Effector memory CD8-positive, alpha-beta T cell (primary cell): ENCODE measurements at regions not wholly inside any gene's neighbourhood (a gene's known extent, or its start where the extent isn't known, plus 50 kb on each side); places are given as distances from the start of the nearest gene placed in this dataset.

Experiments used
- ATAC-seq: fragments of 150-1000 bp; cut with Tn5 transposase; replicated peaks from 2 replicates; pipeline ENCODE4 v1.10.0; 2021; ENCODE audit warnings: mild to moderate bottlenecking, moderate library complexity
- DNase-seq, 3 experiments: peaks; one replicate each; pipeline ENCODE4 v3.0.0; 2021
- H3K27ac Mint-ChIP-seq, 2 donors: one replicate each; pipeline ENCODE4 v1.8.0; 2022; ENCODE audit warnings: mild to moderate bottlenecking in 2 of 2, mixed read lengths in 2 of 2, moderate library complexity in 2 of 2
- H3K27me3 Mint-ChIP-seq, 2 donors: one replicate each; pipeline ENCODE4 v1.8.0; 2022; ENCODE audit warnings: mixed read lengths in 2 of 2
- H3K36me3 Mint-ChIP-seq: one replicate; pipeline ENCODE4 v1.8.0; 2022; ENCODE audit warnings: mild to moderate bottlenecking, moderate library complexity, mixed read lengths; ENCODE audit not compliant: insufficient read depth
- H3K4me1 Mint-ChIP-seq, 2 donors: one replicate each; pipeline ENCODE4 v1.8.0; 2022; ENCODE audit warnings: low read depth in 2 of 2, mixed read lengths in 2 of 2
- H3K4me3 Mint-ChIP-seq, 2 donors: one replicate each; pipeline ENCODE4 v1.8.0; 2022; ENCODE audit warnings: mild to moderate bottlenecking in 2 of 2, mixed read lengths in 2 of 2, moderate library complexity in 2 of 2
- H3K9me3 Mint-ChIP-seq, 2 donors: one replicate each; pipeline ENCODE4 v1.8.0; 2022; ENCODE audit warnings: mixed read lengths in 2 of 2

GRCh38 chr1:83764209-83764608, 234.7 kb downstream of the TTLL7 start:
- DNase-seq (no peak), ATAC-seq (no peak)
- Mint-ChIP-seq H3K27ac (no peak overlapping the region), H3K4me1 (no peaks in the 10 kb centered on the region), H3K4me3 (no peak overlapping the region), H3K27me3 (peaks cover 0 to 13% of the 10 kb centered on the region in 2 donors), H3K36me3 (no peaks in the 10 kb centered on the region), H3K9me3 (no peaks in the 10 kb centered on the region)

GRCh38 chr1:83763361-83764095, 235.4 kb downstream of the TTLL7 start:
- H3K9me3 Mint-ChIP-seq: no peaks in the 10 kb centered on the region
- H3K4me3 Mint-ChIP-seq: no peak overlapping the region
- peaks cover 0 to 13% of the 10 kb centered on the region in 2 donors for H3K27me3 Mint-ChIP-seq
- H3K27ac Mint-ChIP-seq: no peak overlapping the region
- ATAC-seq (no peak), DNase-seq (no peak)
- no peaks in the 10 kb centered on the region for H3K4me1 Mint-ChIP-seq
- no peaks in the 10 kb centered on the region for H3K36me3 Mint-ChIP-seq

GRCh38 chr1:83762416-83762815, 236.5 kb downstream of the TTLL7 start:
- Mint-ChIP-seq H3K36me3 (no peaks in the 10 kb centered on the region), H3K27ac (no peak overlapping the region), H3K27me3 (peaks cover 5 to 13% of the 10 kb centered on the region in 2 donors), H3K4me1 (no peaks in the 10 kb centered on the region), H3K4me3 (no peak overlapping the region), H3K9me3 (no peaks in the 10 kb centered on the region)
- ATAC-seq (no peak), DNase-seq (no peak)

- Mint-ChIP-seq H3K9me3 (no peaks in the 10 kb centered on the region), H3K36me3 (no peaks in the 10 kb centered on the region), H3K27ac (no peak overlapping the region), H3K4me1 (no peaks in the 10 kb centered on the region), H3K27me3 (peaks cover 9 to 13% of the 10 kb centered on the region in 2 donors), H3K4me3 (no peak overlapping the region)
- DNase-seq (no peak), ATAC-seq (no peak)
These were observed 236.9 kb downstream of the TTLL7 start for GRCh38 chr1:83762039-83762365.

DNA sequence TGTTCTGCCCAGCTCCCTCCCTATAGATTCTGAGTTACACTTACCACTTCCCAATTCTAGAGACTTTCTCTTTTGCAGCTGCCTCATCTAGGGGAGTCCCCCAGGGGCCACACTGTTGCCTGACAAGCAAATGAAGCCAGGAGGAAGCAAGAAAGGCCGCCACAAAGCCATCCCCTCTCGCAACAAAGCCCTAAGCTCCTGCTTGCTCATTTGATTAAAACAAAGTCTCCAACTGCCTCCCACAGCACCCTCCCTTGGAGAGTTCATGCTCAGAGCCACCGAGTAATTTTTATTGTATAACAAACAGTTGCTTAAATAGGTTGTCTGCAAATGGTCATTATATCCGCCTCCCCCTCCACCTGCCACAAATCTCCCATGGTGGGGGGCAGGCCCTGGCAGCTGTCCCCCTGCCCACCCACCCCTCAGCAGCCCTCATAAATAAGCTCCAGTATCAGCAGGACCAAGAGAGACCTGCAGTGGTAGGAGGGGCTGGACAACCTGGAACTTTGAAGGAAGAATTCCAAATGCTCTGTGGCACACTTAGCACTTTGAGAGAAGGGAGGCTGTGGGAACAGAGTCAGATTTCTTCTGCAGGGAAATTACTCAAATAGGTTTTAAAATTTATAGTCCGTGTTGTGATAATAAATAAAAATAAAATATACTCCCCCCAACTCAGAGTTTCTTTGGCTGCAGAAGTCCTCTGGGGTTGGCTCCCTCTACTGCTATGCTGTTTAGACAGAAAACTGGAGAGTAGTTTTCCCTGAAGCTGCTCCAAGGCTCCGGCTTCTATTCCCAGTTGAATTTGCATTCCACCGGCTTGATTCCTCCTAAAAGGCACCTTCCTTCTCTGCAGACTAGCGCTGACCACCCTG, 237.5 kb downstream of the TTLL7 start:
- Mint-ChIP-seq H3K4me3 (no peak overlapping the region), H3K36me3 (no peaks in the 10 kb centered on the region), H3K4me1 (no peaks in the 10 kb centered on the region), H3K27ac (no peak overlapping the region), H3K9me3 (no peaks in the 10 kb centered on the region), H3K27me3 (peaks cover 9 to 13% of the 10 kb centered on the region in 2 donors)
- ATAC-seq (peak; percentile 41), DNase-seq (no peak)

DNA sequence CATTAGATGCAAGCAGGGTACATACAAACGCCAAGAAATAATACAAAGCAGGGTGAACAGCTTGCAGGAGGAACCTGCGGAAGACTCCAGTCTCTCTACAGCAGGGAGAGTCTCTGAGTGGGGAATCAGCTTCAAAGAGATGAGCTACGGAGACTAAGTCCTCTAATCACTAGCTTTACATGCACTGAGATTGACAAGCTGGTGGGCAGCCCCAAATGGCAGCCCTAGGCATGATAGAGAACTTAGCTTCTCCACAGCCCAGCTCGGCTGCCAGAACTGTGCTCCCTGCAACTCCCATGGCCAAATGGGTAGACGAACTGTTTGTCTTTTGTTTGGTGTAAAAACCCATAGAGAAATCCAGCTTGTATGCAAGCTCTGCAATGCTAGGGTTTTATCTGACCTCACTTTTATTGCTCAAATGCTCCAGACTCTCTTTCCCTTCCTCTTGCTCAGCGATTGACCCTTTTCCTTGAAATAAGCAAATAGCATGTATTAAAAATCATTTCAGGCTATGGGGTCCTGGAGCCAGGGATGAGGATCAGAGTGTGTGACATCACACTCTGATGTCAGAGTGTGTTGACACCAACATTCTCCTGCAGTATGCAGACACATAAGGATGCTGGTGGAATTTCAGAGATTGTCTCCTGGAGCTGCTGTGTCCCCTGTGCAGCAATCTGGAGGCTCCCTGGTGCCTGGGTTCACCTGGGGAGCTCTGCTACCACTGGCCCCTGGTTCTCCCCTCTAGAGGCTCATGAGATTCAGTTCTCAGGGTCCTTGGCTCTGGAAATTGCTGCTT, 238.5 kb downstream of the TTLL7 start:
- Mint-ChIP-seq H3K27ac (no peak overlapping the region), H3K9me3 (no peaks in the 10 kb centered on the region), H3K4me3 (no peak overlapping the region), H3K4me1 (no peaks in the 10 kb centered on the region), H3K27me3 (peaks cover 9 to 13% of the 10 kb centered on the region in 2 donors), H3K36me3 (no peaks in the 10 kb centered on the region)
- ATAC-seq (no peak), DNase-seq (no peak)

DNA sequence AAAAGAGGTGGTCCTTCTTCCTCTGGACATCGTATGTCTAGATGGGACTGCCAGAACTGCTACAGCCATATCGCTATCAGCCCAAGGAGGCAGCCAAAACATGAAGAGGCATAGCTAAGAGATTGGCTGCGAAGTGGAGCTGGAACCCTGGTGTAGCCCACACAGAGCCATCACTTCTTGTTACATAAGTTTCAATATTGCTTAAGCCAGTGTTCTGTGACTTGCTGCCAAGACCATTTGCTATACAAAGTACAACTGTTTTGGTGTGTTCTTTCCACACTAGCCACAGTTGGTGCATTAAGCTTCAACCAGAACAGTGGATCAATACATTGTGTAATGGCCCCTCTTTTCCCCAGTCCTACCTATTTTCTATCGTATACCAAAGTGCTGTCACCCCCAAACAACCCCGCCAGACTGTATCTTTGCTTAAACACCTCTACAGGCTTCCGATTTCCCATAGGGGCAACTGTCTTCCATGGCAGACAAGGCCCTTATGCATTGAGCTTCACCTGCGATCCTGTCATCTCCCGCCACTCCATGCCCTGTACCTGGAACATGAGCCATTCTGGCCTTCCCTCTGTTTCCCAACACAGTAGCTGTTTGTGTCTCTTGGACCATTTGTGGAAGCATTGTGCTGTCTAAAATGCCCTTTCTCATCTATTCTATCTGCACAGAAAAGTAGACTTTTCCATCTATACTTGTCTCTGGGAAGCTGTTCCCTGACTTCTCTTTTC, 241.8 kb downstream of the TTLL7 start:
- H3K27me3 Mint-ChIP-seq: peaks cover 9 to 10% of the 10 kb centered on the region in 2 donors
- ATAC-seq (no peak), DNase-seq (no peak)
- no peak overlapping the region for H3K4me3 Mint-ChIP-seq
- H3K36me3 Mint-ChIP-seq: no peaks in the 10 kb centered on the region
- no peaks in the 10 kb centered on the region for H3K9me3 Mint-ChIP-seq
- no peak overlapping the region for H3K27ac Mint-ChIP-seq
- H3K4me1 Mint-ChIP-seq: no peaks in the 10 kb centered on the region

GRCh38 chr1:83751602-83752001, 247.3 kb downstream of the TTLL7 start:
- Mint-ChIP-seq H3K36me3 (no peaks in the 10 kb centered on the region), H3K27ac (no peak overlapping the region), H3K4me1 (no peaks in the 10 kb centered on the region), H3K9me3 (peaks cover 0 to 3% of the 10 kb centered on the region in 2 donors), H3K27me3 (no peaks in the 10 kb centered on the region), H3K4me3 (no peak overlapping the region)
- ATAC-seq: no peak
- no peak for DNase-seq

GRCh38 chr1:83750201-83750600, 248.7 kb downstream of the TTLL7 start:
- Mint-ChIP-seq H3K4me1 (no peaks in the 10 kb centered on the region), H3K9me3 (peaks cover 0 to 3% of the 10 kb centered on the region in 2 donors), H3K36me3 (no peaks in the 10 kb centered on the region), H3K27me3 (no peaks in the 10 kb centered on the region), H3K27ac (no peak overlapping the region), H3K4me3 (no peak overlapping the region)
- DNase-seq (no peak), ATAC-seq (no peak)

DNA sequence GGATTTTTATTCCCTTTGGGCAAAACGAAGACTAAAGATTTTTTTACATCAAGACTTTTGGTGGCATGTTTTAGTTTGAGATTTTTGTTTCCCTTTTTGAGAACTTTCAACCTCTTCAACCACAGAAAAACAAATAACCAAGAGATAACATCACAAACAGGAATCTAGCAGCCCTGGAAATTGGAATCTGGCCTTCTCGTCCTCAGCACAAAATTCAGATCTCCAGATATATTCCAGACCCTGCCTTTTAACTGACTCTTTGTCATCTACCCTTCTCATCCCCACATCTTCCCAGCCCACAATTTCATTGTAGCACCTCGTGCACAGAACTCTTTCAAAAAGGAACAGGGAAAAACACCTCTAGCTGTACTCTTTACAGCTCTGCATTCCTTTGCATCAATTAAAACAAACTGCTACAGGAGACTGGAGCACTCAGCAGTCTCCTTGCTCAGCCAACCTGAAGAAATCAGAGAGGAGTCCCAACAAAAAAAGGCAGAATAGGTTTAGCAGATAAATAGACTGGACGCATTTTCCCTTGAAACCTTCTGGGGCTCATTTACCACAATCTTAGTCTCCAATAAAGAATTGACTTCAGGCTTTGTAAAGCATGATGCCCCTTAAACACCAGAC, 251.0 kb downstream of the TTLL7 start:
- H3K4me3 Mint-ChIP-seq: no peak overlapping the region
- no peaks in the 10 kb centered on the region for H3K4me1 Mint-ChIP-seq
- no peaks in the 10 kb centered on the region for H3K36me3 Mint-ChIP-seq
- H3K9me3 Mint-ChIP-seq: peaks cover 0 to 3% of the 10 kb centered on the region in 2 donors
- no peaks in the 10 kb centered on the region for H3K27me3 Mint-ChIP-seq
- H3K27ac Mint-ChIP-seq: no peak overlapping the region
- DNase-seq (no peak), ATAC-seq (no peak)

GRCh38 chr1:83746234-83746633, 252.7 kb downstream of the TTLL7 start:
- no peak overlapping the region for H3K4me3 Mint-ChIP-seq
- H3K4me1 Mint-ChIP-seq: no peaks in the 10 kb centered on the region
- DNase-seq (no peak), ATAC-seq (no peak)
- no peaks in the 10 kb centered on the region for H3K9me3 Mint-ChIP-seq
- no peak overlapping the region for H3K27ac Mint-ChIP-seq
- no peaks in the 10 kb centered on the region for H3K27me3 Mint-ChIP-seq
- no peaks in the 10 kb centered on the region for H3K36me3 Mint-ChIP-seq

- Mint-ChIP-seq H3K27me3 (no peaks in the 10 kb centered on the region), H3K4me3 (no peak overlapping the region), H3K27ac (no peak overlapping the region), H3K4me1 (no peaks in the 10 kb centered on the region), H3K36me3 (no peaks in the 10 kb centered on the region), H3K9me3 (peaks cover 0 to 2% of the 10 kb centered on the region in 2 donors)
- no peak for DNase-seq
- no peak for ATAC-seq
These were observed 256.5 kb downstream of the TTLL7 start for GRCh38 chr1:83742446-83742845.

DNA sequence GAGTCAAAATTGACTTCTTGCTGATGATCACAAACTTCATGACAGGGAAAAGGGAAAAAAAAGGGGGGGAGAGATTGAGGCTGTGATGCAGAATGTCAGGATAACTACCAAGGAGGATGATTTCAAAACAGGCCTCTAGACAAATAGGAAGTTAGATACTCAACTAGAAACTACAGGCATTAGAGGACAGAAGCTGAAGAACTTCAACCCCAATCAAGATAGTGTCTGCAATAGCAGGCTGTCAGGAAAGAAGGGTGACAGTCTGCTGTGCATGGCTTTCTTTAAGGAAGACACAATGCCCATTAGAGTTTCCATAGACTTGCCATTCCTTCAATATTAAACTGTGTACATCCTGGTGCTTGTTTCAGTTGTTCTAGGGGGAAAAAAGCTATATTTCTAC, 257.2 kb downstream of the TTLL7 start:
- H3K27ac Mint-ChIP-seq: no peak overlapping the region
- no peaks in the 10 kb centered on the region for H3K36me3 Mint-ChIP-seq
- DNase-seq (no peak), ATAC-seq (no peak)
- H3K4me3 Mint-ChIP-seq: no peak overlapping the region
- peaks cover 0 to 2% of the 10 kb centered on the region in 2 donors for H3K9me3 Mint-ChIP-seq
- no peaks in the 10 kb centered on the region for H3K4me1 Mint-ChIP-seq
- no peaks in the 10 kb centered on the region for H3K27me3 Mint-ChIP-seq
